C4-2B (cell line): ENCODE measurements at regions not wholly inside any gene's neighbourhood (a gene's known extent, or its start where the extent isn't known, plus 50 kb on each side); places are given as distances from the start of the nearest gene placed in this dataset.

ENCODE experiments used
- ZFX ChIP-seq: fragments of 450-650 bp; IDR thresholded peaks from 2 replicates; pipeline ENCODE4 v1.6.1; 2017
- TF ChIP-seq, protein P1 (sequence below): fragments of 450-650 bp; conservative IDR thresholded peaks from 2 replicates; pipeline ENCODE4 v1.5.1; 2017; ENCODE audit warnings: mild to moderate bottlenecking

DNA sequence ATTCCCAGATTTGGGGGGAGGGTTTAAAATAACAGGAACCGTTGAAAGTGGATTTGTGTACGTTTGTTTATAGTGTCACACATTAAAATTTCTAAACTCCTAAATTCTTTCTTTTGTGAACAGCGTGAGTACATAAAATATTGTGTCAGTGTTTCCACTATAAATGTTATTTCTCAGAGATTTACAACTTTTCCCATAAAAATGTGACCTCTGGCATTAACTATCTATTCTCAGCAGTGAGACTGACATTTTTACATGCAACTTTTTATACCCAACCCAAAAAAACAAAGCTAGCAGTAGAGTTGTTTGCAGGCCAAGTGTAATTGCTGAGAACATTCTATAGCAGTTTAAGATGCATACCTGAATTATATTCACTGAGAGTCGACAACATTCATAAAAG lies 757.0 kb upstream of the ADAMTS16 start:
- TF ChIP-seq, protein P1, sequence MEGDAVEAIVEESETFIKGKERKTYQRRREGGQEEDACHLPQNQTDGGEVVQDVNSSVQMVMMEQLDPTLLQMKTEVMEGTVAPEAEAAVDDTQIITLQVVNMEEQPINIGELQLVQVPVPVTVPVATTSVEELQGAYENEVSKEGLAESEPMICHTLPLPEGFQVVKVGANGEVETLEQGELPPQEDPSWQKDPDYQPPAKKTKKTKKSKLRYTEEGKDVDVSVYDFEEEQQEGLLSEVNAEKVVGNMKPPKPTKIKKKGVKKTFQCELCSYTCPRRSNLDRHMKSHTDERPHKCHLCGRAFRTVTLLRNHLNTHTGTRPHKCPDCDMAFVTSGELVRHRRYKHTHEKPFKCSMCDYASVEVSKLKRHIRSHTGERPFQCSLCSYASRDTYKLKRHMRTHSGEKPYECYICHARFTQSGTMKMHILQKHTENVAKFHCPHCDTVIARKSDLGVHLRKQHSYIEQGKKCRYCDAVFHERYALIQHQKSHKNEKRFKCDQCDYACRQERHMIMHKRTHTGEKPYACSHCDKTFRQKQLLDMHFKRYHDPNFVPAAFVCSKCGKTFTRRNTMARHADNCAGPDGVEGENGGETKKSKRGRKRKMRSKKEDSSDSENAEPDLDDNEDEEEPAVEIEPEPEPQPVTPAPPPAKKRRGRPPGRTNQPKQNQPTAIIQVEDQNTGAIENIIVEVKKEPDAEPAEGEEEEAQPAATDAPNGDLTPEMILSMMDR, result no peak
- no peak for TF ChIP-seq ZFX
